HG03558 (cell line): ENCODE measurements at regions not wholly inside any gene's neighbourhood (a gene's known extent, or its start where the extent isn't known, plus 50 kb on each side); places are given as distances from the start of the nearest gene placed in this dataset.

ENCODE experiments used
- ATAC-seq: cut with Tn5 transposase; IDR thresholded peaks from one replicate; pipeline ENCODE4 v1.9.1; 2021; ENCODE audit warnings: moderate number of reproducible peaks; ENCODE audit not compliant: unreplicated experiment; ENCODE audit errors: extremely low read depth

- ATAC-seq, result no peak
Observed at GRCh38 chr10:2955064-2955463, 112.3 kb upstream of the PFKP start.

- no peak for ATAC-seq
Observed at GRCh38 chr10:2953495-2953894, 113.9 kb upstream of the PFKP start.

GRCh38 chr10:2951235-2951835 is 116.0 kb upstream of the PFKP start:
- ATAC-seq, result no peak

- no peak for ATAC-seq
Observed at GRCh38 chr10:2950546-2950945, 116.8 kb upstream of the PFKP start.

- peak; percentile 53 for ATAC-seq
Observed at GRCh38 chr10:2949948-2950354, 117.4 kb upstream of the PFKP start.

- no peak for ATAC-seq
Observed at GRCh38 chr10:2949221-2949947, 118.0 kb upstream of the PFKP start.

- peak; percentile 56 for ATAC-seq
Observed at GRCh38 chr10:2948127-2948854, 119.1 kb upstream of the PFKP start.

- no peak for ATAC-seq
Observed at GRCh38 chr10:2944788-2945187, 122.6 kb upstream of the PFKP start.

GRCh38 chr10:2943932-2944614 is 123.3 kb upstream of the PFKP start:
- no peak for ATAC-seq

- ATAC-seq, result no peak
Observed at GRCh38 chr10:2942938-2943337, 124.4 kb upstream of the PFKP start.

- ATAC-seq, result no peak
Observed at GRCh38 chr10:2938869-2939268, 128.5 kb upstream of the PFKP start.

GRCh38 chr10:2936816-2937215 is 130.5 kb upstream of the PFKP start:
- no peak for ATAC-seq

GRCh38 chr10:2935647-2936386 is 131.5 kb upstream of the PFKP start:
- ATAC-seq, result no peak

- no peak for ATAC-seq
Observed at GRCh38 chr10:2933924-2934323, 133.4 kb upstream of the PFKP start.

GRCh38 chr10:2933519-2933918 is 133.8 kb upstream of the PFKP start:
- ATAC-seq, result no peak

GRCh38 chr10:2933071-2933470 is 134.3 kb upstream of the PFKP start:
- no peak for ATAC-seq

GRCh38 chr10:2929480-2930258 is 137.7 kb upstream of the PFKP start:
- no peak for ATAC-seq

GRCh38 chr10:2927958-2928840 is 139.1 kb upstream of the PFKP start:
- no peak for ATAC-seq
